A673 (cell line): ENCODE measurements at regions not wholly inside any gene's neighbourhood (a gene's known extent, or its start where the extent isn't known, plus 50 kb on each side); places are given as distances from the start of the nearest gene placed in this dataset.

ENCODE experiments used
- BruUV-seq: library from RNA; stranded (reverse); fragments of 400-500 nt; replicated peaks from 2 replicates; lab custom pipeline; 2021; lab: Mats Ljungman, UMichigan
- CTCF ChIA-PET: fragments of 300-600 bp; sonication (Branson Sonifier 250); formaldehyde crosslinking; loops from one replicate; lab custom pipeline; 2022; ENCODE audit warnings: antibody characterized with exemption; lab: Charles Lee
- POLR2A ChIA-PET: fragments of 300-600 bp; sonication (Branson Sonifier 250); formaldehyde crosslinking; loops from one replicate; lab custom pipeline; 2022; ENCODE audit warnings: antibody characterized with exemption; ENCODE audit not compliant: low non-redundant PET; lab: Charles Lee
- DNase-seq: peaks from one replicate; pipeline ENCODE4 v3.0.0-alpha.2; 2015; ENCODE audit warnings: low spot score
- H3K27ac ChIP-seq: fragments of 200-600 bp; sonication (generic); 2 replicates; pipeline ENCODE4 v1.5.1; 2016; ENCODE audit warnings: mixed run types, low read depth, mild to moderate bottlenecking, mixed read lengths, antibody characterized with exemption, low read length; ENCODE audit not compliant: poor library complexity, severe bottlenecking
- H3K27me3 ChIP-seq: fragments of 200-600 bp; sonication (generic); replicated peaks from 2 replicates; pipeline ENCODE4 v1.6.1; 2017; ENCODE audit warnings: mixed run types, low read depth, mild to moderate bottlenecking, mixed read lengths, antibody characterized with exemption, low read length; ENCODE audit not compliant: insufficient read depth, poor library complexity
- H3K36me3 ChIP-seq: fragments of 200-600 bp; sonication (generic); 2 replicates; pipeline ENCODE4 v1.6.1; 2016; ENCODE audit warnings: mixed run types, mild to moderate bottlenecking, mixed read lengths, antibody characterized with exemption, low read length; ENCODE audit not compliant: insufficient read depth, poor library complexity, severe bottlenecking
- H3K4me1 ChIP-seq: fragments of 200-600 bp; sonication (generic); 2 replicates; pipeline ENCODE4 v1.6.1; 2017; ENCODE audit warnings: mixed run types, mild to moderate bottlenecking, mixed read lengths, antibody characterized with exemption, low read length; ENCODE audit not compliant: insufficient read depth, poor library complexity, severe bottlenecking
- H3K4me3 ChIP-seq: fragments of 200-600 bp; sonication (generic); 2 replicates; pipeline ENCODE4 v1.5.1; 2016; ENCODE audit warnings: low read depth, mixed run types, mild to moderate bottlenecking, mixed read lengths, low read length; ENCODE audit not compliant: poor library complexity, severe bottlenecking
- H3K9me3 ChIP-seq: fragments of 200-600 bp; sonication (generic); 2 replicates; pipeline ENCODE4 v1.6.1; 2016; ENCODE audit warnings: mixed run types, low read depth, mild to moderate bottlenecking, mixed read lengths, antibody characterized with exemption, low read length; ENCODE audit not compliant: poor library complexity, severe bottlenecking
- EZH2 ChIP-seq: fragments of 200-600 bp; sonication (generic); IDR thresholded peaks from 2 replicates; pipeline ENCODE4 v1.6.1; 2017; ENCODE audit warnings: borderline replicate concordance, low read depth, mild to moderate bottlenecking, mixed read lengths, antibody characterized with exemption, low read length; ENCODE audit not compliant: poor library complexity, severe bottlenecking
- intact Hi-C: fragments of 100-400 bp; cut with micrococcal nuclease; formaldehyde crosslinking; loops from one replicate; pipeline ENCODE4 v1.10.0; 2022; ENCODE audit not compliant: unreplicated experiment
- TF ChIP-seq, protein P1 (sequence below): fragments of 300-800, 200-600 bp; sonication (generic); conservative IDR thresholded peaks from 2 replicates; pipeline ENCODE4 v1.5.1; 2017; ENCODE audit warnings: low read depth, mild to moderate bottlenecking, antibody characterized with exemption, low read length, moderate library complexity, mixed read lengths

DNA sequence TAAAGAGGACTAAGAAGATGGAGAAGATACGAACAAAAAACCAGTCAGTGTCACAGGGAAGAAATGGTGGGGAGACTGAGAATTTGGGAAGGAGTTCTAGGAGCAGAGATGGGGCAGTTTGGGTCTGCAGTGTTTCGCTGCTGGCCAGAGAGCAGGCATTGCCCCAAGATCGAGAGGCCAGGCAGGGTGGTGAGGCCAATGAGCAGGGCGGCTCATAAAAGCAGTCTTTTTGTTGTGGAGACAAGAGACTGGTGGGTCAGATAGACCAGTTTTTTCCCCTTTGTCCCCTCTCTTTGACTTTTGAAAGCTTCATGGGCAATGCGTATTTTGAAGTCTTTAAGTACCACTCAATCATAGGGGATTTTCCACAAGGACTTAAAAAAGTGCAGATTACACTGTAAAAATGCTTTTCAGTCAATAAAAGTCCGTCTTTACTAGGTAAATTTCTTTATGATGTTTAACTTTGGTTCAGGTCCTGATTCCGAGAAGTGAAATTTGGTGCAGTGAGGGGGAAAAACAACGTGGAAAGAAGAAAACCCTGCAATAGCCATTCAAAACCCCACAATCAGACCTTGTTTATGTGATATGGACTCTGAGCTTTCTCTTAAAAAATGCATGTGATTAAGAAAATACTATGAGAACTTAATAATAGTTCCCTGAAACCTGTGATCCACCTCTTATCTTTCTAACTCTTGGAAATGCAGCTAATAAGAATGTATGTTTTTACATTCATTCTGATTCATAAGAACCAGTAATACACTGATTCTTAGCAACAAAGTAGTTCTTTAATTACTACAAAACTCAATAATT lies 338.9 kb downstream of the KLF5 start:
- no peak overlapping the region for H3K27ac ChIP-seq
- H3K9me3 ChIP-seq = no peaks in the 10 kb centered on the region
- H3K4me1 ChIP-seq = no peaks in the 10 kb centered on the region
- H3K36me3 ChIP-seq = no peaks in the 10 kb centered on the region
- ChIA-PET CTCF (interaction anchor here (0.6 kb wide), 1 partner anchor 351 kb away, joined by 3 read pairs; no protein-coding TSS in a partner anchor), POLR2A (no interaction called here)
- no peaks in the 10 kb centered on the region for H3K27me3 ChIP-seq
- TF ChIP-seq, protein P1, sequence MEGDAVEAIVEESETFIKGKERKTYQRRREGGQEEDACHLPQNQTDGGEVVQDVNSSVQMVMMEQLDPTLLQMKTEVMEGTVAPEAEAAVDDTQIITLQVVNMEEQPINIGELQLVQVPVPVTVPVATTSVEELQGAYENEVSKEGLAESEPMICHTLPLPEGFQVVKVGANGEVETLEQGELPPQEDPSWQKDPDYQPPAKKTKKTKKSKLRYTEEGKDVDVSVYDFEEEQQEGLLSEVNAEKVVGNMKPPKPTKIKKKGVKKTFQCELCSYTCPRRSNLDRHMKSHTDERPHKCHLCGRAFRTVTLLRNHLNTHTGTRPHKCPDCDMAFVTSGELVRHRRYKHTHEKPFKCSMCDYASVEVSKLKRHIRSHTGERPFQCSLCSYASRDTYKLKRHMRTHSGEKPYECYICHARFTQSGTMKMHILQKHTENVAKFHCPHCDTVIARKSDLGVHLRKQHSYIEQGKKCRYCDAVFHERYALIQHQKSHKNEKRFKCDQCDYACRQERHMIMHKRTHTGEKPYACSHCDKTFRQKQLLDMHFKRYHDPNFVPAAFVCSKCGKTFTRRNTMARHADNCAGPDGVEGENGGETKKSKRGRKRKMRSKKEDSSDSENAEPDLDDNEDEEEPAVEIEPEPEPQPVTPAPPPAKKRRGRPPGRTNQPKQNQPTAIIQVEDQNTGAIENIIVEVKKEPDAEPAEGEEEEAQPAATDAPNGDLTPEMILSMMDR = no peak
- TF ChIP-seq EZH2 = no peak
- intact Hi-C loops = no loop called here
- no peak for DNase-seq
- no TSS peak for BruUV-seq
- H3K4me3 ChIP-seq = no peak overlapping the region

DNA sequence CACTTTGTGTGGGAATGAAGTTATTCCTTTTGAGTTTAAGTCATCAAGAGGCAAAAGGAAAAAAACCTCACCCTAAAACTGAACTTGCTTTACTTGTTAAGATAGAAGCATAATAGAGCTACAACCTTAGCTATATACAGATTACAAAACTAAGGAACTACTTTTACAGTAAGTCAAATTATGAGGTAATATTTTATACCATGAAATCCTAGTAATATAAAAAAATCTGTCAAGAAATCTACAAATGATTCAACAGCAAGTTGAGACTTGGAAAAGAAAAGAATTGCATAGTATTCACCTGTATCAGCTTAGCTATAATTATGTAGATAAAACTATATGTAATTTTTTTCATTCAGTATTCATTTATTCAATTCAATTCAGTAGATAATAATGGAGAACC lies 335.3 kb downstream of the KLF5 start:
- no peak for TF ChIP-seq EZH2
- TF ChIP-seq, protein P1 = no peak
- no peak overlapping the region for H3K27ac ChIP-seq
- H3K4me1 ChIP-seq = no peaks in the 10 kb centered on the region
- H3K27me3 ChIP-seq = no peaks in the 10 kb centered on the region
- no peaks in the 10 kb centered on the region for H3K36me3 ChIP-seq
- ChIA-PET CTCF (no interaction called here), POLR2A (no interaction called here)
- no peaks in the 10 kb centered on the region for H3K9me3 ChIP-seq
- DNase-seq = no peak
- no peak overlapping the region for H3K4me3 ChIP-seq
- BruUV-seq = no TSS peak
- intact Hi-C loops = no loop called here

DNA sequence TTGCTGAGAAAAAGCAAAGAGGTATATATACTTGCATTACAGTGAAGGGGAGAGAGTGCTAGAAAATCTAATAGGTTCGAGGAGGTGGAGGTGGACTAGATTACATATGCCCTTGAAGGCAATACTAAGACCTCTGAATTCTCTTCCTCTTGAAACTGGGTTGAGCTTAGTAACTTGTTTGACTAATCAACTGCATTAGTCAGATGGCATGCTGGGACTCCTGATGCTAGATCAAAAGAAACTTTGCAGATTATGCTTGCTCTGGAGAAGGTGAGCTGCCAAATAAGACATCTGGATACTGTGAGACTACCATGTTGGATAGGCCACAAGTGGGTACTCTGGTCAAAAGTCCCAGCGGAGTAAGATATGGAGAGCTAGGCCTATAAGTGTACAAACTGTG lies 331.3 kb downstream of the KLF5 start:
- no peak for DNase-seq
- Histone ChIP-seq H3K4me1 (no peaks in the 10 kb centered on the region), H3K9me3 (no peaks in the 10 kb centered on the region), H3K27ac (no peak overlapping the region), H3K4me3 (no peak overlapping the region), H3K36me3 (no peaks in the 10 kb centered on the region), H3K27me3 (no peaks in the 10 kb centered on the region)
- BruUV-seq = no TSS peak
- intact Hi-C loops = no loop called here
- TF ChIP-seq, protein P1 = no peak
- TF ChIP-seq EZH2 = no peak
- ChIA-PET POLR2A (no interaction called here), CTCF (no interaction called here)
